ENCODE measurements at regions not wholly inside any gene's neighbourhood (a gene's known extent, or its start where the extent isn't known, plus 50 kb on each side); places are given as distances from the start of the nearest gene placed in this dataset.
"Not testable (repeated sequence)": the region's sequence is repeated elsewhere in the genome, so short reads cannot be mapped to it uniquely, and the experiment has no call there.

DNA sequence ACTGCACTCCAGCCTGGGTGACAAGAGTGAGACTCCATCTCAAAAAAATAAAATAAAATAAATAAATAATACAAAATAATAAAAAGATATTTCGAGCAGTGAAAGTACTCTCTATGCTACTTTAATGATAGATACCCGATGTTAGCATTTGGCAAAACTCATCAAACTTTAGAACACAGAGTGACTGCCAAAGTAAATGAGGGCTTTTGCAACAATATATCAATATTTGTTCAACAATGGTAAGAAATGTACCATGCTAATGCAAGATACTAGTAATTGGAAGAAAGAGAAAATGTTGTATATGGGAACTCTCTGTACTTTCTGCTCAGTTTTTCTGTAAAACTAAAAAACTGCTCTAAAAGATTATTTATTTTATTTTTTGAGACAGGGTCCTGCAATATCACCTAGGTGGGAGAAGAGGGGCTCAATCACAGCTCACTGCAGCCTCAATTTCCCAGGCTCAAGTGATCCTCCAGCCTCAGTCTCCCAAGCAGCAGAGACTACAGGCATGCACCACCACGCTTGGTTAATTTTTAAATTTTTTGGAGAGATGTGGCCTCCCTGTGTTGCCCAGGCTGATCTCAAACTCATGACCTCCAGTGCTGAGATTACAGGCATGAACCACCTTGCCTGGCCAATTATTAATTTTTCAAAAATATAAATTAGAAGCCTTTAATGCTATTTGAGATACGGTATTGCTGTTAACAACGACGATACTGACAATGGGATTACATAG, 650.5 kb upstream of the NR2F2 start:
- H3K4me1 Mint-ChIP-seq: no peaks in the 10 kb centered on the region
- no peak for DNase-seq
- POLR2A ChIA-PET: no interaction called here
- ATAC-seq: no peak
- H3K36me3 Mint-ChIP-seq: no peaks in the 10 kb centered on the region
- no peak overlapping the region for H3K4me3 Mint-ChIP-seq
- H3K9me3 Mint-ChIP-seq: peaks cover 0 to 7% (median 0%) of the 10 kb centered on the region in 9 donors
- H3K27ac Mint-ChIP-seq: no peak overlapping the region
- peaks cover 11 to 21% (median 15%) of the 10 kb centered on the region in 5 donors for H3K27me3 Mint-ChIP-seq

DNA sequence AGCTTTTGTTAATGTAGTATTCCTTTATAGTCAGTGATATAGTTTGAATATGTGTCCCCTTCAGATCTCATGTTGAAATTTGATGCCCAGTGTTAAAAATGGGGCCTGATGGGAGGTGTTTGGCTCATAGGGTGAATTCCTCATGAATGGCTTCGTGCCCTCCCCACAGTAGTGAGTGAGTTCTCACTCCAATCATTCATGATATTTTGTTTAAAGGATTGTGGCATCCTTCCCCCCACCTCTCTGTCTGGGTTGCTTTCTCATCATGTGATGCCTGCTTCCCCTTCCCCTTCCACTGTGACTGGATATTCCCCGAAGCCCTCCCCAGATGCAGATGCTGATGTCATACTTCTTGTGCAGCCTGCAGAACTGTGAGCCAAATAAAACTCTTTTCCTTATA, 649.8 kb upstream of the NR2F2 start:
- peaks cover 11 to 14% (median 12%) of the 10 kb centered on the region in 5 donors for H3K27me3 Mint-ChIP-seq

DNA sequence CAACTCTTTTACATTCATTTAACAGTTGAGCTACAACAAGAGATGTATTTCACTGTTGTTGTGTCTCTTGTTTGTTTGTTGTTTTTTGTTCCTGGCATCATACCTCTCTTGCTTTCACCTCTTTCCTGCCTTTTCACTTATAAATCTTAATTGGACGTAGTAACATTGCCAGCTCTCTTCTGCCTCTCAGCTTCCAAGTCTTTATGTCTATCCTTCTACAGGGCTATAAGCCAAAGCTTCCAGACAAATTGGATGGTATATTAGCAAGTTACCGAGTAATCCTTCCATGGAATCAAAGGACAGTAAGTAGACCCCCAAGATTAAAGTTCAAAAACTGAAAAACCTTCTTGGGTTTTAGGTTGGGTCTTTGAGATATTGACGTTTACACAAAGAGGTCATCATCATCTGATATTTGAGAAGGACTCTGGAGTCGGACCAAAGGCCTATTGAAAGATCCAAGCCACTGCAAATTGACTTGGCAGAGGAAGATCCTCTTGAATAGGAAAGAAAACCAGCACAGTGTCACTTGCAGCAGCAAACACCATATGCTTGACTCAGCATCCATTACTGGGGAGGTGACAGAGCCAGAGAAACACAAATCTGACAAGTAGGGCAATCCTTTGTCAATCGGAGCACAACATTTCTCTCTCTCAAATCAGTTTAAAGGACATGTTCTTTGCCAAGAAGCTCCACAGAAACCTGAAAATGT, 648.5 kb upstream of the NR2F2 start:
- ATAC-seq: no peak
- no peaks in the 10 kb centered on the region for H3K4me1 Mint-ChIP-seq
- peaks cover 2 to 9% (median 5%) of the 10 kb centered on the region in 5 donors for H3K27me3 Mint-ChIP-seq
- no peak overlapping the region for H3K4me3 Mint-ChIP-seq
- no peak for DNase-seq
- POLR2A ChIA-PET: no interaction called here
- no peak overlapping the region for H3K27ac Mint-ChIP-seq
- H3K9me3 Mint-ChIP-seq: peaks cover 0 to 3% (median 0%) of the 10 kb centered on the region in 9 donors
- no peaks in the 10 kb centered on the region for H3K36me3 Mint-ChIP-seq

More for the DNA sequence above, 649.8 kb upstream of the NR2F2 start:
- Mint-ChIP-seq H3K27ac (no peak overlapping the region), H3K4me1 (no peaks in the 10 kb centered on the region), H3K4me3 (no peak overlapping the region), H3K9me3 (peaks cover 0 to 4% (median 0%) of the 10 kb centered on the region in 9 donors), H3K36me3 (no peaks in the 10 kb centered on the region)
- ATAC-seq: no peak
- DNase-seq: no peak
- POLR2A ChIA-PET: no interaction called here

DNA sequence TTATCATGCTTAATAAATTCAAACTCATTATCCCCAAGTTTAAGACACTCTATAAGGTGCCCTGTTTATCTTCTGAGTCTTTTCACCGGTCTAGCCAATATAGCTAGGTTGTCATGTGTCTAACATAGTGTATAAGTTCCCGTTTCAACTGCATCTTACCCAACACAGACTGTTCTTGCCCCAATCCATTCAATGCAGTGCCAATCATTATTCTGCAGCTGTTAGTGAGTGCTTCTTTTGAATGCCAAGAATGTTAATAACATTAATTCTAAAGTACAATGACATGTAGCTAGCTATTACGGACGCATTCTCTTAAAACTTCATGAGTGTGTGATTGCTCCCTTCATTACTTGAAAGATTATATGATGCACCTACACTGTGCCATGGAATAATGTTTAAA, 646.4 kb upstream of the NR2F2 start:
- peaks cover 0 to 9% (median 4%) of the 10 kb centered on the region in 5 donors for H3K27me3 Mint-ChIP-seq
- peaks cover 0 to 3% (median 0%) of the 10 kb centered on the region in 9 donors for H3K9me3 Mint-ChIP-seq
- ATAC-seq: no peak
- no peak for DNase-seq
- POLR2A ChIA-PET: no interaction called here
- no peaks in the 10 kb centered on the region for H3K4me1 Mint-ChIP-seq
- H3K4me3 Mint-ChIP-seq: no peak overlapping the region
- no peak overlapping the region for H3K27ac Mint-ChIP-seq
- H3K36me3 Mint-ChIP-seq: no peaks in the 10 kb centered on the region

DNA sequence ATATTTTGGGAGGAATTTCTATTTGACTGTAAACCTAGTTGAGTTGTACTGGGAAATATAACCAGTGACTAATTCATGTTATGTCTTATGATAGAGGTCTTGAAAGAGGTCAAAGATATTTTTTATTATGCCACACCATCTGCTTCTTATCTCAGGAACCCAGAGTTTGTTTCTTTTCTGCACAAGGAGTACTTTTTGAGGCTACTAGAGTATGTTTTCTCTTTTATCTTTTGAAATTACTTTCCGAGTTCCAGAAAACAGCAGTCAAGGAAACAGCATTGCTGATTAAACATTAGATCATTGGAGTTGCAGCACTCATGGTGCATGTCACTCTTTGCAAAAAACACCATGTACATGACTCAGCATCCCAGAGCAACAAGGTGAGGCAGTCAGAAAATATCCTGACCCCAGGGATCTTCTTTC, 645.8 kb upstream of the NR2F2 start:
- Mint-ChIP-seq H3K27me3 (peaks cover 0 to 9% (median 4%) of the 10 kb centered on the region in 5 donors), H3K9me3 (peaks cover 0 to 3% (median 0%) of the 10 kb centered on the region in 9 donors), H3K27ac (no peak overlapping the region), H3K4me3 (no peak overlapping the region), H3K36me3 (no peaks in the 10 kb centered on the region), H3K4me1 (no peaks in the 10 kb centered on the region)
- no peak for DNase-seq
- POLR2A ChIA-PET: no interaction called here
- ATAC-seq: no peak

DNA sequence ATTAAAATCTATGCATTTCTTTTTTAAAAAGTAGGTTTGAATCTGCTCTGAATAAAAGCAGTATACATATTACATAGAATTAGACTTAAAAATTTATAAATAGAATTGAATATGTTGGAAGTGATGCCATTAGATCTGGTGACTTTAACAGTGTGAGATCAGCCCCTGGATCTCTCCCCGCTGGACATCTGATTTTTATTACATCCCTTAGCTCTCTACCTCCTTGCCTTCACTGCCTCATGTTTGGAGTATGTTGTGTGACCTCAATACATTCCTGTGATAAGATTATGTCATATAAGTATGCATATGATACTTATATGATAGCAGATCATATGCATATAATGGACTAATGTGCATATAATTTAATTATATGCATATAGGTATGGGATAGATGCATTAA, 643.4 kb upstream of the NR2F2 start:
- POLR2A ChIA-PET: no interaction called here
- Mint-ChIP-seq H3K36me3 (no peaks in the 10 kb centered on the region), H3K27me3 (peaks cover 0 to 9% (median 4%) of the 10 kb centered on the region in 5 donors), H3K9me3 (peaks cover 0 to 4% (median 0%) of the 10 kb centered on the region in 9 donors), H3K4me3 (no peak overlapping the region), H3K27ac (no peak overlapping the region), H3K4me1 (no peaks in the 10 kb centered on the region)
- DNase-seq (no peak), ATAC-seq (no peak)

DNA sequence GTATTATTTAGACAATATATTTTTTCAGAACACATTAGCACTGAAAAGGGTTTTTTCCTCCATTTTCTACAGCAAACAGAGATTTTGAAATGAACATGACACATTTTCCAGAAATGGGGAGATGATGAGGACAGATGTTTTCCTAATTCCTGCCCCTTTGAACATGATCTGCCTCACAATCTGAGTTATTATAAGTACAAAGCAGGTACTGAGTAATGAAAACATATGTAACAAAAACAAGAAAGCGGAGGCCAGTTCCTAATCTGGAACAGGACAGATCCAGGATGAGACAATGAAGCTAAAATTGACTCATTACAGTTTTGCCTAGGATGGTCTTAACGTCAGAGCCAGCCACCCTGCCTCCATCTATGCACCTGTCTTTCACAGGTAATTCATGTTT, 642.8 kb upstream of the NR2F2 start:
- Mint-ChIP-seq H3K27me3 (peaks cover 0 to 9% (median 4%) of the 10 kb centered on the region in 5 donors), H3K4me1 (no peaks in the 10 kb centered on the region), H3K27ac (no peak overlapping the region), H3K9me3 (peaks cover 0 to 9% (median 0%) of the 10 kb centered on the region in 9 donors), H3K4me3 (no peak overlapping the region), H3K36me3 (no peaks in the 10 kb centered on the region)
- ATAC-seq: no peak
- POLR2A ChIA-PET: no interaction called here
- DNase-seq: no peak

DNA sequence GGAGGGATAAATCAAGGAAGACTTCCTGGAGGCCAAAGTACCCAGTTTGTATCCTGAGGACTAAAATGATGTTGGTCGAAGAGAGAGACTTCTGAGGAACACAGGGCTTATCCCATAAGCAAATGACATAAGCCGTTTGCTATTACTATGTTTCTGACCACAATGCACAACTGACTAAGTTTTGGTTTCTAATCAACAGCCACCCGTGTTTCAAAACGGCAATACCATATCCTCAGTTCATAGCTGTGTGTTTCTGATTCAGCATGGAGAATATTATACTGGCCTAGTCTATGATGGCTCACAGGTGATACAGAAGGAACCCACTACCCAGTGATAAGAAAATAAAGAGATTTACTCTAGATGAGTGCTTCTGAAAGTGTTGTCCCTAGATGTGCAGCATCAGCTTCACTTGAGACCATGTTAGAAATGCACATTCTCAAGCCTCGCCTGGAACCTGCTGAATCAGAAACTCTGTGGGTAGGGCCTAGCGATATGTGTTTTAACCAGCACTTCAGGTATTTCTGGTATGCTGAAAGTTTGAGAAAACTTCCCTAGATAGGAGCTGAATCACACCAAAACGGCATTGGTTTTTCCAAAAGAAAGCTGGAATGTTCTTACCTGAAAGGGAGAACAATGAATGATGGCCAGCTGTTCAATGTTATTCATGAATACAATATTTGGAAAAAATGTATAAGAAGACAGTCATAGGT, 639.7 kb upstream of the NR2F2 start:
- Mint-ChIP-seq H3K4me3 (no peak overlapping the region), H3K4me1 (no peaks in the 10 kb centered on the region), H3K27me3 (peaks cover 0 to 6% (median 1%) of the 10 kb centered on the region in 5 donors), H3K27ac (no peak overlapping the region), H3K36me3 (peaks cover 0 to 12% (median 2%) of the 10 kb centered on the region in 3 donors), H3K9me3 (peaks cover 6 to 38% (median 21%) of the 10 kb centered on the region in 9 donors)
- POLR2A ChIA-PET: no interaction called here
- no peak for ATAC-seq
- DNase-seq: no peak

DNA sequence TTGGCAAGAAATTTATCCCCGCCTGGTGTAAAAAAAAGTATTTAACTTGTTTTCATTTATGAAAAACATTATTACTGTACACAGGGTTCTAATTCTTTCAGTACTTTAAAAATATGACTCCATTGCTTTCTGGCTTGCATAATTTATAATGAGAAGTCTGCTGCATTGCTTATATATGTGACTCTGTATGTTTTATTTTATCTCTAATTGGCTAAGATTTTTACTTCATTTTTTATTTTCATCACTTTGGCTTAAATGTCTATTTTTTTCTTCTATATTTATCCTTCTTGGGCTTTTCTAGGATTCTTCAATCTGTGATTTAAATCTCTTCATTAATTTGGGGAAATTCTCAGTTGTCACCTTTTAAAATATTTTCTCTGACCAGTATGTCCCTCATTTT, 636.6 kb upstream of the NR2F2 start:
- Mint-ChIP-seq H3K4me3 (no peak overlapping the region), H3K4me1 (no peaks in the 10 kb centered on the region), H3K9me3 (peaks cover 6 to 47% (median 23%) of the 10 kb centered on the region in 9 donors), H3K27ac (no peak overlapping the region), H3K36me3 (peaks cover 0 to 18% (median 2%) of the 10 kb centered on the region in 3 donors), H3K27me3 (peaks cover 5 to 14% (median 9%) of the 10 kb centered on the region in 5 donors)
- ATAC-seq (no peak), DNase-seq (no peak)
- POLR2A ChIA-PET: no interaction called here

DNA sequence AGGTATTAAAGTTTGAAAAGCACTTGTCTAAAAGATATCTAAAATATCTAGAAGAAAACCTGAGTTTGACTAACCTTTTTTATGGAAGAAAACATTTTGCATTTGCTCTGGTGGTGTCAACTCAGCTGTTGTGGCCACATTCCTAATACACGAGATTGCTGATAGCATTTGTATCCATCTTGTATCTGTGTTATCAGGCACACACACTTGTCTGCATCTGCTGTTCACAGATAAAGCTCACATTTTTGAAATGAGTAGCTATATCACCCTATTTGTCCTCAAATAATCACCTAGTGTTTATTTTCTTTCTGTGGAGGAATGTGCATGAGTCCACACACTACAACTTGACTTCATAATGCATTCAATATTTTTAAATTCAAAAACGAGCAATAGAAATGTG, 632.3 kb upstream of the NR2F2 start:
- no peak for ATAC-seq
- no peak for DNase-seq
- H3K4me3 Mint-ChIP-seq: no peak overlapping the region
- POLR2A ChIA-PET: no interaction called here
- H3K36me3 Mint-ChIP-seq: peaks cover 5 to 49% (median 6%) of the 10 kb centered on the region in 3 donors
- no peaks in the 10 kb centered on the region for H3K4me1 Mint-ChIP-seq
- peaks cover 19 to 77% (median 52%) of the 10 kb centered on the region in 9 donors for H3K9me3 Mint-ChIP-seq
- H3K27me3 Mint-ChIP-seq: peaks cover 5 to 14% (median 7%) of the 10 kb centered on the region in 5 donors
- H3K27ac Mint-ChIP-seq: no peak overlapping the region

DNA sequence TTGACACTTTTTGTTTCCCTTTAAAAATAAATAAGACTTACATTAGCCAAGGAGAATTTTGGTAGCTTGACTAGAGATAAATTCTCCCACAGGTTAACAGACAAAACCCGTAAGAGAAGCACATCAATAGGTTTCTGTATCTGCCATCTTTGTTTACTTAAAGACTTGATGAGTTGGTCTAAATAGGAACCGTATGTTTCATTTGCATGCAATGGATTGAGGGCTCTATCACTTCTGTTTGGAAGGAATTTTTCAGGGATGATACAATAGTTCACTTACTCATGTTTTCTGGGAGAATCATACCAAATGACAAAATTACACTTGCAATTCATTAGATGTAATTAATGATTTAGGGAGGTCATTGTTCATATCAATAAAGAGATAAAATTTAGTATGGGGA, 631.5 kb upstream of the NR2F2 start:
- POLR2A ChIA-PET: no interaction called here
- Mint-ChIP-seq H3K27me3 (peaks cover 5 to 15% (median 7%) of the 10 kb centered on the region in 5 donors), H3K9me3 (peaks cover 19 to 77% (median 50%) of the 10 kb centered on the region in 9 donors), H3K27ac (no peak overlapping the region), H3K4me3 (no peak overlapping the region), H3K4me1 (no peaks in the 10 kb centered on the region), H3K36me3 (peaks cover 5 to 46% (median 6%) of the 10 kb centered on the region in 3 donors)
- no peak for ATAC-seq
- no peak for DNase-seq

DNA sequence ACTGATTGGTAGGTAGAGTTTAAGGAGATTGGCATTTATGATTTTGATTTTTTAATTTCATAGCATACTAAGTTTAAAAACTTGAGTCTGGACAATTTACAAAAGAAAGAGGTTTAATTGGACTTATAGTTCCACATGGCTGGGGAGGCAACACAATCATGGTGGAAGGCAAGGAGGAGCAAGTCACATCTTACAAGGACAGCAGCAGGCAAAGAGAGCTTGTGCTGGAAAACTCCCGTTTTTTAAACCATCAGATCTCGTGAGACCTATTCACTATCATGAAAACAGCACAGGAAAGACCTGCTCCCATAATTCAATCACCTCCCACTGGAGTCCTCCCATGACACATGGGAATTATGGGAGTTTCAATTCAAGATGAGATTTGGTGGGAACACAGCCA, 630.9 kb upstream of the NR2F2 start:
- H3K9me3 Mint-ChIP-seq: peaks cover 19 to 77% (median 48%) of the 10 kb centered on the region in 9 donors
- peaks cover 5 to 21% (median 7%) of the 10 kb centered on the region in 5 donors for H3K27me3 Mint-ChIP-seq
- H3K4me1 Mint-ChIP-seq: no peaks in the 10 kb centered on the region
- peak overlapping the region in 1 of 10 donors; percentile 23 for H3K27ac Mint-ChIP-seq
- H3K4me3 Mint-ChIP-seq: no peak overlapping the region
- POLR2A ChIA-PET: no interaction called here
- DNase-seq (no peak), ATAC-seq (no peak)
- H3K36me3 Mint-ChIP-seq: peaks cover 5 to 42% (median 6%) of the 10 kb centered on the region in 3 donors

DNA sequence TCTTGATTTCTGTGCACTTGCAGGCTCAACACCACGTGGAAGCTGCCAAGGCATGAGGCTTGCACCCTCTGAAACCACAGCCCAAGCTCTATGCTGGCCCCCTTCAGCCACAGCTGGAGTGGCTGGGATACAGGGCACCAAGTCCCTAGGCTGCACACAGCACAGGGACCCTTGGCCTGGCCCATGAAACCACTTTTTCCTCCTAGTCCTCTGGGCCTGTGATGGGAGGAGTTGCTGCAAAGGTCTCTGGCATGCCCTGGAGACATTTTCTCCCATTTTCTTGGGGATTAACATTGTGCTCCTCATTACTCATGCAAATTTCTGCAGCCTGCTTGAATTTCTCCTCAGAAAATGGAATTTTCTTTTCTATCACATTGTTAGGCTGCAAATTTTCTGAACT, 629.8 kb upstream of the NR2F2 start:
- POLR2A ChIA-PET, H3K4me3 Mint-ChIP-seq, H3K27ac Mint-ChIP-seq, ATAC-seq, DNase-seq, H3K4me1 Mint-ChIP-seq: not testable (repeated sequence)
- Mint-ChIP-seq H3K27me3 (peaks cover 7 to 32% (median 12%) of the 10 kb centered on the region in 5 donors), H3K36me3 (peaks cover 5 to 37% (median 8%) of the 10 kb centered on the region in 3 donors), H3K9me3 (peaks cover 13 to 69% (median 39%) of the 10 kb centered on the region in 9 donors)
